Pancreas (tissue), 10 donors: ENCODE measurements at regions not wholly inside any gene's neighbourhood (a gene's known extent, or its start where the extent isn't known, plus 50 kb on each side); places are given as distances from the start of the nearest gene placed in this dataset.

Experiments used
- ATAC-seq, 4 donors: fragments of 200-7000 bp; cut with Tn5 transposase; one replicate each; pipeline versions ENCODE4 v1.8.0 to v1.9.1; 2020; ENCODE audit warnings: mild to moderate bottlenecking in 4 of 4, moderate library complexity in 4 of 4
- DNase-seq, 6 donors: peaks; one replicate each; pipeline ENCODE4 v3.0.0-alpha.2; 2020
- FAIRE-seq: peaks from 2 replicates; lab custom pipeline; 2012; peaks lifted over from hg19 to GRCh38; lab: Jason Lieb, UNC
- H3K27ac ChIP-seq, 4 donors: fragments of 200-600 bp; sonication (generic); 1 replicate in 3 of 4; 2 replicates in 1 of 4; pipeline versions ENCODE4 v1.5.0 to v1.8.0; 2020
- H3K27me3 ChIP-seq, 4 donors: fragments of 200-600 bp; one replicate each; pipeline ENCODE4 v1.8.0; 2021
- H3K36me3 ChIP-seq, 3 donors: fragments of 200-600 bp; sonication (generic) in 1 of 3; one replicate each; pipeline versions ENCODE4 v1.5.0 to v1.8.0; 2020 to 2021
- H3K4me1 ChIP-seq, 3 donors: fragments of 200-600 bp; one replicate each; pipeline ENCODE4 v1.8.0; 2021
- H3K4me3 ChIP-seq, 4 donors: fragments of 200-600 bp; sonication (generic) in 2 of 4; one replicate each; pipeline versions ENCODE4 v1.5.0 to v1.8.0; 2020 to 2021
- H3K9me3 ChIP-seq, 4 donors: fragments of 200-600 bp; one replicate each; pipeline ENCODE4 v1.8.0; 2021
- whole genome bisulfite sequencing, 2 donors: extraction: QIAGEN DNeasy Blood & Tissue Kit; methylation state at CpG; one replicate each; pipeline ENCODE4 v1.1.7; 2013; 5-methylcytosine and 5-hydroxymethylcytosine counted together
- intact Hi-C, 3 donors: fragments of 100-400 bp; cut with DNase I; formaldehyde crosslinking; loops; one replicate each; pipeline versions ENCODE4 v1.11.1 to v1.14.2; 2022
- TF ChIP-seq, protein P1 (sequence below), 4 donors: fragments of 200-600 bp; sonication (generic) in 3 of 4; IDR thresholded peaks; one replicate each; pipeline versions ENCODE4 v1.5.0 to v1.8.0; 2021; ENCODE audit warnings: antibody characterized with exemption in 4 of 4
- donor health status: healthy with polysubstance abuse.
- donor health status: DM: no; HTN: no; CAD: no; lungs with moderate emphysema.
- donor health status: DM: no; HTN: no; CAD: no.
- donor health status: control.
- donor health status: control.
- donor health status: Bipolar disorder and iron deficiency.
- donor health status: DM: yes; HTN: yes; CAD: no.
- donor health status: DM: no; HTN: no; CAD: no.
- donor health status: DM: no; HTN: no; CAD: no.
- donor health status: DM: yes; HTN: yes; CAD: no.

DNA sequence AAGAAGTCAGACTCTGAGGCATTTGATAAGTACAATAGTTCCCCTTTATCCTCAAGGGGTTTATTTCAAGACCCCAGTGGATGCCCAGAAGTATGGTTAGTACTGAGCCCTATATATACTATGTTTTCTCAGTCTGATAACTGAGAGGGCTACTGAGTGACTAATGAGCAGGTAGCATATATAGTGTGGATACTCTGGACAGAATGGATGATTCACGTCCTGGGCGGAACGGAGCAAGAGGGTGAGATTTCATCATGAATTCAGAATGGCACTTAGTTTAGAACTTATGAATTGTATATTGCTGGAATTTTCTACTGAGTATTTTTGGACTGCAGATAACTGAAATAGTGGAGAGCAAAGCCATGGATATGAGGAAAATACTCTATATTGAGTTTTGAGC lies 457.6 kb downstream of the PLK2 start:
- no peak for FAIRE-seq
- TF ChIP-seq, protein P1, sequence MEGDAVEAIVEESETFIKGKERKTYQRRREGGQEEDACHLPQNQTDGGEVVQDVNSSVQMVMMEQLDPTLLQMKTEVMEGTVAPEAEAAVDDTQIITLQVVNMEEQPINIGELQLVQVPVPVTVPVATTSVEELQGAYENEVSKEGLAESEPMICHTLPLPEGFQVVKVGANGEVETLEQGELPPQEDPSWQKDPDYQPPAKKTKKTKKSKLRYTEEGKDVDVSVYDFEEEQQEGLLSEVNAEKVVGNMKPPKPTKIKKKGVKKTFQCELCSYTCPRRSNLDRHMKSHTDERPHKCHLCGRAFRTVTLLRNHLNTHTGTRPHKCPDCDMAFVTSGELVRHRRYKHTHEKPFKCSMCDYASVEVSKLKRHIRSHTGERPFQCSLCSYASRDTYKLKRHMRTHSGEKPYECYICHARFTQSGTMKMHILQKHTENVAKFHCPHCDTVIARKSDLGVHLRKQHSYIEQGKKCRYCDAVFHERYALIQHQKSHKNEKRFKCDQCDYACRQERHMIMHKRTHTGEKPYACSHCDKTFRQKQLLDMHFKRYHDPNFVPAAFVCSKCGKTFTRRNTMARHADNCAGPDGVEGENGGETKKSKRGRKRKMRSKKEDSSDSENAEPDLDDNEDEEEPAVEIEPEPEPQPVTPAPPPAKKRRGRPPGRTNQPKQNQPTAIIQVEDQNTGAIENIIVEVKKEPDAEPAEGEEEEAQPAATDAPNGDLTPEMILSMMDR (IDR thresholded peaks at IDR 0.05): no peak
- no peaks in the 10 kb centered on the region for H3K27me3 ChIP-seq
- H3K4me1 ChIP-seq: no peaks in the 10 kb centered on the region
- no peak for ATAC-seq
- intact Hi-C loops: no loop called here
- H3K9me3 ChIP-seq: no peaks in the 10 kb centered on the region
- H3K27ac ChIP-seq: no peak overlapping the region
- H3K36me3 ChIP-seq: no peaks in the 10 kb centered on the region
- WGBS, 2 donors: 93 to 98% methylated on average over 3 of the region's 3 CpGs
- no peak overlapping the region for H3K4me3 ChIP-seq
- DNase-seq: no peak

DNA sequence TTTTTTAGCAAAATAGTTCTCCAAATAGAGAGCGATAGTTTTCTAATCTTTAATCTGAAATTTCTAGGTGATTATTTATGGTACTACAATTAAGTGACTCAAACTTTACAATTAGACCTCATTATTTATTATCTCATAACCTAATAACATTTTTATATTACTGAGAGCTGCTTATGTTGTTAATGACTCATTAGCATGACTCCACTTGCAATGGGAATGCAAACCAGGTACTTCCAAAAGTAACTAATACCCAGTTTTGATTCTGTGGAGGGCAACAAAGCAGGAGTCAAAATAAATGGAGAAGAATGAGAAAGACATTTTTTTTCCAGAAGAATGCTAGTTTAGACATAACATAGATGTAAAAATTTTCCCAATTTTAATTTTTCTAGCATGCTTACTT lies 466.0 kb downstream of the PLK2 start:
- H3K36me3 ChIP-seq: no peaks in the 10 kb centered on the region
- no peak for FAIRE-seq
- H3K27ac ChIP-seq: no peak overlapping the region
- no peak overlapping the region for H3K4me3 ChIP-seq
- DNase-seq: no peak
- TF ChIP-seq, protein P1 (IDR thresholded peaks at IDR 0.05): no peak
- no peaks in the 10 kb centered on the region for H3K4me1 ChIP-seq
- 94 to 95% methylated on average over 1 of the region's 1 CpG for WGBS, 2 donors
- H3K9me3 ChIP-seq: no peaks in the 10 kb centered on the region
- intact Hi-C loops: no loop called here
- H3K27me3 ChIP-seq: no peaks in the 10 kb centered on the region
- ATAC-seq: no peak

DNA sequence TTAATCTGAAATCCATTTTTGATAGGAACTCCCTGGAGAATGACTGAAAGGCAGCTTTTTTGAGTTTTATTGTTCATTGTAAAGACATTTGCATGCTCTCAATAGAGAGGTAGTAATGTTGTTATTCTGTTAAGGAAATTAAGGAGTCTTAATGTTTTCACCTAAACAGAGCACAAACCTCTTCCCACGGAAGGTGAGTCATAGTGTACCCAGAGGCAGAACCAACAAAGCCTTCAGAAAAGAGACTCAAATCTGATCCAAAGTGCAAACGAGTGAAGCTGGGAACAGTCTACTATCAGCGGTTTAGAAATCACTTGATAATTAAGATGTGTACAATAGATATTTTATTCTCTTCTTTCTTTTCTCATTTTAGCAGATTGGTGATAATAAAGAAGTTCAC lies 470.5 kb downstream of the PLK2 start:
- Histone ChIP-seq H3K27ac (no peak overlapping the region), H3K9me3 (no peaks in the 10 kb centered on the region), H3K27me3 (no peaks in the 10 kb centered on the region), H3K36me3 (no peaks in the 10 kb centered on the region), H3K4me1 (no peaks in the 10 kb centered on the region), H3K4me3 (no peak overlapping the region)
- 35 to 37% methylated on average over 3 of the region's 3 CpGs for WGBS, 2 donors
- peak in 3 of 4 donors; percentile 16 to 73 (median 51) for ATAC-seq
- no peak for FAIRE-seq
- DNase-seq: no peak
- TF ChIP-seq, protein P1 (IDR thresholded peaks at IDR 0.05): no peak
- intact Hi-C loops: no loop called here

DNA sequence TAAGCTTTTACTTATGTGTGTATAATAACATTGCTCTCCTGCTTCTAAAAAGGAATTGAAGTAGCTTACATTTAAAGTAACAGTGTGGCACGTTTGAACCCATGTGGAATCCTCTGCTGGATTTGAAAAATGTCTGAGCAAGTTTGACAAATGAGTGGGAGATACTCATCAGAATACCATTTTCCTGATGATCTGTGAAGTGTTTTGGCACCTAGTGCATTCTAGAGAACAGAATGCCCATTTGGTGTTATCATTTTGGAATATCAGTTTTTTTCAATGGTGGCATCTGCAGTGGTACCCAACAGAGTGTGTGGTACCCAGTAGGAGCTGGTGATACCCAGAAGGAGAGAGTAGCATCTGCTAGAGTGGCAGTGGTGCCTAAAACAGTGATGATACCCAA lies 471.1 kb downstream of the PLK2 start:
- intact Hi-C loops: no loop called here
- H3K4me3 ChIP-seq: no peak overlapping the region
- whole genome bisulfite sequencing, 2 donors: 76 to 80% methylated on average over 1 of the region's 1 CpG
- no peak overlapping the region for H3K27ac ChIP-seq
- no peaks in the 10 kb centered on the region for H3K4me1 ChIP-seq
- DNase-seq (no peak), FAIRE-seq (no peak), ATAC-seq (no peak)
- no peaks in the 10 kb centered on the region for H3K36me3 ChIP-seq
- H3K27me3 ChIP-seq: no peaks in the 10 kb centered on the region
- TF ChIP-seq, protein P1 (IDR thresholded peaks at IDR 0.05): no peak
- H3K9me3 ChIP-seq: no peaks in the 10 kb centered on the region

DNA sequence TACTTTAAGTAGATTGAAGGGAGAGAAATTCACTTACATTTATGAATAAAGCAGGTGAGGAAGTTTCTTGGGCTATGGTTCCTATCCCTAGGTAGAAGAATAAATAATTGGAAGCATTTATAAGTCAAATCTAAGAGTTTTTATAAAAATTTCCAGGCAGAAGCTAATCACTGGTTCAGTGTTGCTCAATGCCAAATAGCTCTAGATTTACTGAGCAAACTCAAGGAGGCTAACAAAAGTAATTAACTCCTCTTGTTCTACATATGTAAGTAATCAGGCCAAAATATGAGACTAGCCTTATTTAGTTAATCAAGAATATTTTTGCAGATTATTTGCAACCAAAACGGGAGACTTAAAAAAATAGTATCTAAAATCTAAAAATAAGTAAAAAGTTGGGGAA lies 472.3 kb downstream of the PLK2 start:
- FAIRE-seq (no peak), DNase-seq (no peak), ATAC-seq (no peak)
- no peak overlapping the region for H3K27ac ChIP-seq
- no peaks in the 10 kb centered on the region for H3K4me1 ChIP-seq
- no peaks in the 10 kb centered on the region for H3K36me3 ChIP-seq
- intact Hi-C loops: no loop called here
- H3K9me3 ChIP-seq: no peaks in the 10 kb centered on the region
- TF ChIP-seq, protein P1 (IDR thresholded peaks at IDR 0.05): no peak
- 49 to 59% methylated on average over 1 of the region's 1 CpG for WGBS, 2 donors
- no peak overlapping the region for H3K4me3 ChIP-seq
- no peaks in the 10 kb centered on the region for H3K27me3 ChIP-seq
